ENCODE measurements at regions not wholly inside any gene's neighbourhood (a gene's known extent, or its start where the extent isn't known, plus 50 kb on each side); places are given as distances from the start of the nearest gene placed in this dataset.
A peak's percentile ranks its signal among the peaks of the same experiment; 100 is the strongest.

DNA sequence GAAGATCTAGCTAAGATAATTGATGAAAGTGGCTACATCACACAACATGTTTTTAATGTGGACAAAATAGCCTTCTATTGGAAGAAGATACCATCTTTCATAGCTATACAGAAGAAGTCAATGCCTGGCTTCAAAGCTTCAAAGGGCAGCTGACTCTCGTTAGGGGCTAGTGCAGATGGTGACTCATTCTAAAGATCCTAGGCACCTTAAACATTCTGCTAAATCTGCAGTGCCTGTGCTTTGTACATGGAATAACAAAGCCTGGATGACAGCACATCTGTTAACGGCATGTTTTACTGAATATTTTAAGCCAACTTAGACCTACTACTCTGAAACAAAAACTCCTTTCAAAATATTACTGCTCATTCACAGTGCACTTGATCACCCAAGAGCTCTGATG is 65.6 kb upstream of the USP24 start:
- Histone ChIP-seq H3K27ac (no peak overlapping the region), H3K4me1 (replicated peaks) (no peaks in the 10 kb centered on the region), H3K4me3 (no peak overlapping the region), H3K27me3 (replicated peaks; ENCODE audit: insufficient read depth) (no peaks in the 10 kb centered on the region), H3K36me3 (no peaks in the 10 kb centered on the region), H3K9me3 (no peaks in the 10 kb centered on the region)
- no peak for TF ChIP-seq POLR2A (IDR thresholded peaks at IDR 0.05)
- TF ChIP-seq, protein P1, sequence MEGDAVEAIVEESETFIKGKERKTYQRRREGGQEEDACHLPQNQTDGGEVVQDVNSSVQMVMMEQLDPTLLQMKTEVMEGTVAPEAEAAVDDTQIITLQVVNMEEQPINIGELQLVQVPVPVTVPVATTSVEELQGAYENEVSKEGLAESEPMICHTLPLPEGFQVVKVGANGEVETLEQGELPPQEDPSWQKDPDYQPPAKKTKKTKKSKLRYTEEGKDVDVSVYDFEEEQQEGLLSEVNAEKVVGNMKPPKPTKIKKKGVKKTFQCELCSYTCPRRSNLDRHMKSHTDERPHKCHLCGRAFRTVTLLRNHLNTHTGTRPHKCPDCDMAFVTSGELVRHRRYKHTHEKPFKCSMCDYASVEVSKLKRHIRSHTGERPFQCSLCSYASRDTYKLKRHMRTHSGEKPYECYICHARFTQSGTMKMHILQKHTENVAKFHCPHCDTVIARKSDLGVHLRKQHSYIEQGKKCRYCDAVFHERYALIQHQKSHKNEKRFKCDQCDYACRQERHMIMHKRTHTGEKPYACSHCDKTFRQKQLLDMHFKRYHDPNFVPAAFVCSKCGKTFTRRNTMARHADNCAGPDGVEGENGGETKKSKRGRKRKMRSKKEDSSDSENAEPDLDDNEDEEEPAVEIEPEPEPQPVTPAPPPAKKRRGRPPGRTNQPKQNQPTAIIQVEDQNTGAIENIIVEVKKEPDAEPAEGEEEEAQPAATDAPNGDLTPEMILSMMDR (IDR thresholded peaks at IDR 0.05) = no peak
- no peak for TF ChIP-seq POLR2AphosphoS5 (IDR thresholded peaks at IDR 0.05)
- intact Hi-C loops (cut with DNase I) = loop anchor here (10.0 kb wide), 2 partner anchors 394 to 1544 kb away; no protein-coding TSS in a partner anchor
- no peak for DNase-seq (ENCODE audit: low spot score)
- 70% methylated on average over 2 of the region's 2 CpGs for WGBS

DNA sequence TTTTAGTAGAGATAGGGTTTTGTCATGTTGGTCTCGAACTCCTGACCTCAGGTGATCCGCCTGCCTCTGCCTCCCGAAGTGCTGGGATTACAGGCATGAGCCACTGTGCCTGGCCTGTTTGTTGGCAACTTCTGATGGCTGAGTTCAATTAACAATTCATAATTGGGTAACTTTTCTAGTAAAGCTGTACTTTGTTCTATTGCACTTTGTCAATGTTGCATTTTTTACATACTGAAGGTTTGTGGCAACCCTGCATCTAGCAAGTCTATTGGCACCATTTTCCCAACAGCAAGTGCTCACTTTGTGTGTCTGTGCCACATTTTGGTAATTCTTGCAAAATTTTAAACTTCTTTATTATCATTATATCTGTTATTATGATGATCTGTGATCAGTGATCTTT is 64.5 kb upstream of the USP24 start:
- Histone ChIP-seq H3K9me3 (no peaks in the 10 kb centered on the region), H3K27ac (no peak overlapping the region), H3K27me3 (replicated peaks; ENCODE audit: insufficient read depth) (no peaks in the 10 kb centered on the region), H3K4me1 (replicated peaks) (no peaks in the 10 kb centered on the region), H3K4me3 (no peak overlapping the region), H3K36me3 (no peaks in the 10 kb centered on the region)
- 94% methylated on average over 3 of the region's 3 CpGs for WGBS
- no peak for TF ChIP-seq POLR2A (IDR thresholded peaks at IDR 0.05)
- TF ChIP-seq POLR2AphosphoS5 (IDR thresholded peaks at IDR 0.05) = no peak
- TF ChIP-seq, protein P1 (IDR thresholded peaks at IDR 0.05) = no peak
- intact Hi-C loops (cut with DNase I) = loop anchor here (10.0 kb wide), 2 partner anchors 395 to 1545 kb away; no protein-coding TSS in a partner anchor
- DNase-seq (ENCODE audit: low spot score) = no peak

DNA sequence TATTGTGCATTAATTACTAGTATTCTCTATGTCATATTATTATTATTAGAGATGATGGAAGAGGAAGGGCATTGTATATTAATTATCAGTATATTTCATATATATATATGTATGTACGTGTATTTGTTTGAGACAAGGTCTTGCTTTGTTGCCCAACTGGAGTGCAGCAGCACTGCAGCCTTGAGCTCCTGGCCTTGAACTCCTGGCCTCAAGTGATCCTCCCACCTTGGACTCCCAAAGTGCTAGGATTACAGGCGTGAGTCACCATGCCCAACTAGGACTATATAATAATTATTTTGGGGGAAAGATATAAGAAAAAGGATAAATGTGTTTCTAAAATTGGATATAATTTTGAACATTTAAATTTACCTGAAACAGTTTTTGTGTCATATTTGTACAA is 63.2 kb upstream of the USP24 start:
- Histone ChIP-seq H3K36me3 (no peaks in the 10 kb centered on the region), H3K4me1 (replicated peaks) (no peaks in the 10 kb centered on the region), H3K4me3 (no peak overlapping the region), H3K27me3 (replicated peaks; ENCODE audit: insufficient read depth) (no peaks in the 10 kb centered on the region), H3K9me3 (no peaks in the 10 kb centered on the region), H3K27ac (no peak overlapping the region)
- no peak for DNase-seq (ENCODE audit: low spot score)
- intact Hi-C loops (cut with DNase I) = no loop called here
- 51% methylated on average over 2 of the region's 2 CpGs for WGBS
- TF ChIP-seq, protein P1 (IDR thresholded peaks at IDR 0.05) = no peak
- TF ChIP-seq POLR2AphosphoS5 (IDR thresholded peaks at IDR 0.05) (no peak), POLR2A (IDR thresholded peaks at IDR 0.05) (no peak)

DNA sequence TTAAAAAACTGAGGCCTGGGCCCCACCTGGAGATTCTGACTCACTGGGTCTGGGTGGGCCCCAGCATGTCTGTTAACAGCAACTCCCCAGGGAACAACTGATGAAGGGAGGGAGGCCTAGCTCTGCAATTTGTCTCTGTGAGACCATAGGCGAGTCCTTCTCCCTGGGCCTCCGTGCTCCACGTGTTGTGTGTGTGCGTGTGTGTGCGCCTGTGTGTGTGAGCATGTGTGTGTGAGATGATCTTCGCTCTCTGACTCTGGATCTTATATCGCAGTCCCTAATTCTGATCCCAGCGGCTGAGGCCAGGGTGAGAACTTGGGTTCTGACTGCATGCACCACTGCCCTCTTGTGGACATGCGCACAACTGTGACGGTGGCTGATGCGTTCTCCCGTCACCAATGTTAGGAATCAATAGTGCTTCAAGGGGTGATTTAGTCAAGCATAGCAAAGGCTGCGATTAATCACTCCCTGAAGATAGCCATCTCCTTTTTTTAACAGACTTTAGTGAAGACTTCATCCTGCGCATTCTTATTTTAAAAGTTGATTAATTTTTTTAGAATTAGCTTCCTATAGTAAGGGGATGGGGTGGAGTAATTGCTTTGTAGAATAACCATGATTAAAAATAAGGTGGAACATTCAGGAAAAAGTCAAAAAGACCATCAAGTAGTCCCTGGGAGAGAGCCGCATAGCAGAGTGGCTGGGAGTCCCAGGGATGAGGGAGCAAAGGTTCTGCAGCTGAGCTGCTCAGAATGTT is 62.4 kb upstream of the USP24 start:
- WGBS = 27% methylated on average over 15 of the region's 15 CpGs

More for the DNA sequence above, 62.4 kb upstream of the USP24 start:
- no peak for TF ChIP-seq POLR2A (IDR thresholded peaks at IDR 0.05)
- TF ChIP-seq, protein P1 (IDR thresholded peaks at IDR 0.05) = peak; percentile 73 to 92 (median 81)
- no peak for TF ChIP-seq POLR2AphosphoS5 (IDR thresholded peaks at IDR 0.05)
- intact Hi-C loops (cut with DNase I) = loop anchor here (2.0 kb wide), 1 partner anchor 137 kb away; no protein-coding TSS in a partner anchor
- Histone ChIP-seq H3K4me3 (no peak overlapping the region), H3K36me3 (no peaks in the 10 kb centered on the region), H3K27ac (no peak overlapping the region), H3K4me1 (replicated peaks) (no peaks in the 10 kb centered on the region), H3K27me3 (replicated peaks; ENCODE audit: insufficient read depth) (no peaks in the 10 kb centered on the region), H3K9me3 (no peaks in the 10 kb centered on the region)
- DNase-seq (ENCODE audit: low spot score) = peak; percentile 60

Measured in prostate gland (tissue), 2 donors.